ENCODE measurements at regions not wholly inside any gene's neighbourhood (a gene's known extent, or its start where the extent isn't known, plus 50 kb on each side); places are given as distances from the start of the nearest gene placed in this dataset.

DNA sequence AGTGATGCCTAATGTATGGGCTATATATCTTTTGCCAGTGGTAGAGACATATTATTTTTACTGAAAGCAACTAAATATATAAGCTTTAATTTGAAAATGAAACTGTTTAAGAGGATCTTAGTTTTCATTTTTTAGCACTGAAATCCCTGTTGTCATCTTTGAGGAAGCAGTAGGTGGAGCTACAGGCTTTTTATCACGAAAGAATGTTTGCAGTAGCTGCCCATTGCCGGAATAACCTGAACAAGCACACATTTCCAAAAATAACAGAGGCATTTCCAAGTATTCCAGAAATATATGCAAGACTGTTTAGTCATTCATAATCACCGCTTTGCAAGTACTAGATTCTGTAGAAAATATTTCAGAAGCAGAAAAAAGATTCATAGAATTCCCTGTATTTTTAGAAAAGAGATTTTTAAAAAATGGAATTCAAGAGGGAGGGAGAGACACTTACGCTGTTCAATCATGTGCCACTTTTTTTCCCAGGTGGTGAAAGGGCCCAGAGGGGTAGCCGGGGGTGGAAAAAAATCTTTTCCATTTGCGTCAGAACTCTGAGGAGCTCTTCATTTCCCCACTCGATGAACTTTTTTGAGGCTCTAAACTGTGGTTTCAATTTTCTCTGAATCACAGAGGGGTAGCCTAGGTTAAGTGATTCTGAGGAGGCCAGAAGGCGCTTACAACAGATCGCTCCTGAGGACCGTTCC is 142.5 kb upstream of the FERMT1 start:
- ATAC-seq: no peak
- TF ChIP-seq TFCP2L1 (CRISPR knock-in tag; IDR thresholded peaks at IDR 0.05): no peak
- TF ChIP-seq RARB (CRISPR knock-in tag; IDR thresholded peaks at IDR 0.05): no peak
- peak; percentile 54 to 57 for TF ChIP-seq RAD21 (conservative IDR thresholded peaks at IDR 0.05 in 1 of 2, IDR thresholded peaks at IDR 0.05 in 1 of 2)
- peak; percentile 22; the same call in 1 of the 3 replicates for TF ChIP-seq SMC3 (IDR thresholded peaks at IDR 0.05)
- TF ChIP-seq, protein P1, sequence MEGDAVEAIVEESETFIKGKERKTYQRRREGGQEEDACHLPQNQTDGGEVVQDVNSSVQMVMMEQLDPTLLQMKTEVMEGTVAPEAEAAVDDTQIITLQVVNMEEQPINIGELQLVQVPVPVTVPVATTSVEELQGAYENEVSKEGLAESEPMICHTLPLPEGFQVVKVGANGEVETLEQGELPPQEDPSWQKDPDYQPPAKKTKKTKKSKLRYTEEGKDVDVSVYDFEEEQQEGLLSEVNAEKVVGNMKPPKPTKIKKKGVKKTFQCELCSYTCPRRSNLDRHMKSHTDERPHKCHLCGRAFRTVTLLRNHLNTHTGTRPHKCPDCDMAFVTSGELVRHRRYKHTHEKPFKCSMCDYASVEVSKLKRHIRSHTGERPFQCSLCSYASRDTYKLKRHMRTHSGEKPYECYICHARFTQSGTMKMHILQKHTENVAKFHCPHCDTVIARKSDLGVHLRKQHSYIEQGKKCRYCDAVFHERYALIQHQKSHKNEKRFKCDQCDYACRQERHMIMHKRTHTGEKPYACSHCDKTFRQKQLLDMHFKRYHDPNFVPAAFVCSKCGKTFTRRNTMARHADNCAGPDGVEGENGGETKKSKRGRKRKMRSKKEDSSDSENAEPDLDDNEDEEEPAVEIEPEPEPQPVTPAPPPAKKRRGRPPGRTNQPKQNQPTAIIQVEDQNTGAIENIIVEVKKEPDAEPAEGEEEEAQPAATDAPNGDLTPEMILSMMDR (IDR thresholded peaks at IDR 0.05): peak; percentile 41
- peak; percentile 8 to 35 for DNase-seq (ENCODE audit: low read depth in 1 of 2, low spot score in 1 of 2)
- ChIA-PET POLR2A (no interaction called here), CTCF (interaction anchor here (0.7 to 1.6 kb wide), 9 partner anchors 14 to 501 kb away, joined by 3 to 4 read pairs (median 3); no protein-coding TSS in a partner anchor)
- no peak overlapping the region for H3K27ac ChIP-seq
- WGBS (ENCODE audit: missing lambda C conversion rate): 13% methylated on average over 10 of the region's 10 CpGs
- no peak overlapping the region for H3K4me3 ChIP-seq
- H3K9me3 ChIP-seq: no peaks in the 10 kb centered on the region
- peak overlapping the region; percentile 16; the same call in 1 of the 3 replicates for H3K4me2 ChIP-seq
- no peak for FAIRE-seq
- no peaks in the 10 kb centered on the region for H3K4me1 ChIP-seq

DNA sequence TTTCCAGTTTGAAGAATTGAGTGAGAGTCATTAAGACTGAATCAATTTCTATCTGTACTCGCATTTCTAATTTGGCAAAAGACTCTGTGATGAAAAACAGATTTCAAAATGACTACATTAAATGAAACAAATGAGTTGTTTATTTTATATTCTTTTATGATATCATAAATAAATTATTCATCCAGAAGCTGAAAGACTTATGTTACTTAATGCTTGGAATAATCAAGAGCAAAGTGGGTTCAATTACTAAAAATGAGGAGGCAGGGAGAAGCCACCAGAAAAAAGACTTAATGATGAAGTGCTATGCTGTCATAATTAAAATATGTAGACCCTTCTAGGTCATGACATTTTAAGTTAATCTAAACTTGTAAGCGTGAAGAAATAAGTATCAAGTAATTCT is 130.6 kb upstream of the FERMT1 start:
- FAIRE-seq (no peak), DNase-seq (ENCODE audit: low read depth in 1 of 2, low spot score in 1 of 2) (no peak), ATAC-seq (no peak)
- ChIA-PET CTCF (no interaction called here), POLR2A (no interaction called here)
- under 1% methylated on average over 2 of the region's 2 CpGs for WGBS (ENCODE audit: missing lambda C conversion rate)
- Histone ChIP-seq H3K4me3 (no peak overlapping the region), H3K9me3 (no peaks in the 10 kb centered on the region), H3K4me2 (no peak overlapping the region), H3K4me1 (no peaks in the 10 kb centered on the region), H3K27ac (no peak overlapping the region)
- TF ChIP-seq RAD21 (conservative IDR thresholded peaks at IDR 0.05 in 1 of 2, IDR thresholded peaks at IDR 0.05 in 1 of 2) (no peak), HDAC2 (IDR thresholded peaks at IDR 0.05) (no peak), SMC3 (IDR thresholded peaks at IDR 0.05) (no peak), HOXB13 (CRISPR knock-in tag; IDR thresholded peaks at IDR 0.05; ENCODE audit: low read depth) (no peak), MYC (IDR thresholded peaks at IDR 0.05; ENCODE audit: borderline replicate concordance, low read length) (no peak), FOXS1 (CRISPR knock-in tag; IDR thresholded peaks at IDR 0.05) (no peak), CEBPB (IDR thresholded peaks at IDR 0.05) (no peak), EHF (CRISPR knock-in tag; IDR thresholded peaks at IDR 0.05) (no peak), FOSL2 (IDR thresholded peaks at IDR 0.05) (no peak), FOSL2 (CRISPR knock-in tag; IDR thresholded peaks at IDR 0.05) (no peak)
- TF ChIP-seq, protein P2, sequence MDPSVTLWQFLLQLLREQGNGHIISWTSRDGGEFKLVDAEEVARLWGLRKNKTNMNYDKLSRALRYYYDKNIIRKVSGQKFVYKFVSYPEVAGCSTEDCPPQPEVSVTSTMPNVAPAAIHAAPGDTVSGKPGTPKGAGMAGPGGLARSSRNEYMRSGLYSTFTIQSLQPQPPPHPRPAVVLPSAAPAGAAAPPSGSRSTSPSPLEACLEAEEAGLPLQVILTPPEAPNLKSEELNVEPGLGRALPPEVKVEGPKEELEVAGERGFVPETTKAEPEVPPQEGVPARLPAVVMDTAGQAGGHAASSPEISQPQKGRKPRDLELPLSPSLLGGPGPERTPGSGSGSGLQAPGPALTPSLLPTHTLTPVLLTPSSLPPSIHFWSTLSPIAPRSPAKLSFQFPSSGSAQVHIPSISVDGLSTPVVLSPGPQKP (IDR thresholded peaks at IDR 0.05; ENCODE audit: low read depth, low read length): no peak
- TF ChIP-seq, protein P3, sequence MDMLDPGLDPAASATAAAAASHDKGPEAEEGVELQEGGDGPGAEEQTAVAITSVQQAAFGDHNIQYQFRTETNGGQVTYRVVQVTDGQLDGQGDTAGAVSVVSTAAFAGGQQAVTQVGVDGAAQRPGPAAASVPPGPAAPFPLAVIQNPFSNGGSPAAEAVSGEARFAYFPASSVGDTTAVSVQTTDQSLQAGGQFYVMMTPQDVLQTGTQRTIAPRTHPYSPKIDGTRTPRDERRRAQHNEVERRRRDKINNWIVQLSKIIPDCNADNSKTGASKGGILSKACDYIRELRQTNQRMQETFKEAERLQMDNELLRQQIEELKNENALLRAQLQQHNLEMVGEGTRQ (IDR thresholded peaks at IDR 0.05): no peak

DNA sequence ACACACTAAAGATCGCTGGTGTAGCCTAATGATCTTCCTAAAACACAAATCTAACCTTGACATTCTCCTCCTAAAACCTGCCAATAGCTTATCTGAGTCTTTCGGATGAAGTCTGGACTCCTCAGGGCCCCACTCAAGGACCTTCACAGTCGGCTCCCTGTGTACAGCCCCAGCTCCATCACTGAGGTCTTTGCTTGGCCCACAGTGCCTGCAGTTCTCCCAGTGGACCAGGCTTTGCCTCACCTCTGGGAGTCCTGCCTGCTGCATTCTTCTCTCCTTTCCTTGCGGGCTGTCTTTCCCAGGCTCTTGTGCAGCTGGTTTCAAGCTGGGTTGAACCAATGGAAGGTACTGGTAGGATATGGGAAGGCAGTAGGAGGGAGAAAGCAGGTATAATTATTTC is 122.6 kb upstream of the FERMT1 start:
- Histone ChIP-seq H3K4me3 (no peak overlapping the region), H3K4me2 (no peak overlapping the region), H3K9me3 (no peaks in the 10 kb centered on the region), H3K4me1 (no peaks in the 10 kb centered on the region), H3K27ac (no peak overlapping the region)
- ATAC-seq (peak; percentile 45 to 53; a peak in 5 of 6 replicates), DNase-seq (ENCODE audit: low read depth in 1 of 2, low spot score in 1 of 2) (no peak), FAIRE-seq (no peak)
- POLR2A ChIA-PET: no interaction called here
- no peak for TF ChIP-seq NR3C1 (IDR thresholded peaks at IDR 0.05)
- TF ChIP-seq HDAC2 (IDR thresholded peaks at IDR 0.05): no peak
- no peak for TF ChIP-seq RFX5 (IDR thresholded peaks at IDR 0.05)
- TF ChIP-seq, protein P4, sequence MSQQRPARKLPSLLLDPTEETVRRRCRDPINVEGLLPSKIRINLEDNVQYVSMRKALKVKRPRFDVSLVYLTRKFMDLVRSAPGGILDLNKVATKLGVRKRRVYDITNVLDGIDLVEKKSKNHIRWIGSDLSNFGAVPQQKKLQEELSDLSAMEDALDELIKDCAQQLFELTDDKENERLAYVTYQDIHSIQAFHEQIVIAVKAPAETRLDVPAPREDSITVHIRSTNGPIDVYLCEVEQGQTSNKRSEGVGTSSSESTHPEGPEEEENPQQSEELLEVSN (IDR thresholded peaks at IDR 0.05; ENCODE audit: borderline replicate concordance, low read depth): no peak
- no peak for TF ChIP-seq TFCP2L1 (CRISPR knock-in tag; IDR thresholded peaks at IDR 0.05)
- no peak for TF ChIP-seq JUNB (IDR thresholded peaks at IDR 0.05)
- TF ChIP-seq, protein P1 (IDR thresholded peaks at IDR 0.05): no peak
- TF ChIP-seq EP300 (IDR thresholded peaks at IDR 0.05): no peak
- no peak for TF ChIP-seq FOSB (CRISPR knock-in tag; IDR thresholded peaks at IDR 0.05)
- no peak for TF ChIP-seq HEYL (CRISPR knock-in tag; IDR thresholded peaks at IDR 0.05)
- TF ChIP-seq KDM5A (IDR thresholded peaks at IDR 0.05): no peak
- no peak for TF ChIP-seq RCOR1 (IDR thresholded peaks at IDR 0.05; ENCODE audit: low read depth, low read length)
- no peak for TF ChIP-seq ZNF302 (CRISPR knock-in tag; IDR thresholded peaks at IDR 0.05)
- CTCF ChIA-PET: no interaction called here
- 34% methylated on average over 4 of the region's 4 CpGs for WGBS (ENCODE audit: missing lambda C conversion rate)

Data from A549 (cell line).